ENCODE measurements at regions not wholly inside any gene's neighbourhood (a gene's known extent, or its start where the extent isn't known, plus 50 kb on each side); places are given as distances from the start of the nearest gene placed in this dataset.

GRCh38 chr13:42680748-42681147 is 100.6 kb upstream of the FAM216B start:
- H3K4me3 Mint-ChIP-seq (ENCODE audit: unreplicated experiment), result no peak overlapping the region
- H3K9me3 Mint-ChIP-seq (ENCODE audit: unreplicated experiment), result no peaks in the 10 kb centered on the region
- H3K36me3 Mint-ChIP-seq (ENCODE audit: low read depth, unreplicated experiment), result no peaks in the 10 kb centered on the region
- no peak for DNase-seq (ENCODE audit: low spot score)
- TF ChIP-seq, protein P1, sequence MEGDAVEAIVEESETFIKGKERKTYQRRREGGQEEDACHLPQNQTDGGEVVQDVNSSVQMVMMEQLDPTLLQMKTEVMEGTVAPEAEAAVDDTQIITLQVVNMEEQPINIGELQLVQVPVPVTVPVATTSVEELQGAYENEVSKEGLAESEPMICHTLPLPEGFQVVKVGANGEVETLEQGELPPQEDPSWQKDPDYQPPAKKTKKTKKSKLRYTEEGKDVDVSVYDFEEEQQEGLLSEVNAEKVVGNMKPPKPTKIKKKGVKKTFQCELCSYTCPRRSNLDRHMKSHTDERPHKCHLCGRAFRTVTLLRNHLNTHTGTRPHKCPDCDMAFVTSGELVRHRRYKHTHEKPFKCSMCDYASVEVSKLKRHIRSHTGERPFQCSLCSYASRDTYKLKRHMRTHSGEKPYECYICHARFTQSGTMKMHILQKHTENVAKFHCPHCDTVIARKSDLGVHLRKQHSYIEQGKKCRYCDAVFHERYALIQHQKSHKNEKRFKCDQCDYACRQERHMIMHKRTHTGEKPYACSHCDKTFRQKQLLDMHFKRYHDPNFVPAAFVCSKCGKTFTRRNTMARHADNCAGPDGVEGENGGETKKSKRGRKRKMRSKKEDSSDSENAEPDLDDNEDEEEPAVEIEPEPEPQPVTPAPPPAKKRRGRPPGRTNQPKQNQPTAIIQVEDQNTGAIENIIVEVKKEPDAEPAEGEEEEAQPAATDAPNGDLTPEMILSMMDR (IDR thresholded peaks at IDR 0.05; ENCODE audit: unreplicated experiment), result no peak
- H3K27ac Mint-ChIP-seq (ENCODE audit: unreplicated experiment), result no peak overlapping the region
- no peaks in the 10 kb centered on the region for H3K27me3 Mint-ChIP-seq (ENCODE audit: unreplicated experiment)
- H3K4me1 Mint-ChIP-seq (ENCODE audit: unreplicated experiment), result peaks cover 6% of the 10 kb centered on the region

DNA sequence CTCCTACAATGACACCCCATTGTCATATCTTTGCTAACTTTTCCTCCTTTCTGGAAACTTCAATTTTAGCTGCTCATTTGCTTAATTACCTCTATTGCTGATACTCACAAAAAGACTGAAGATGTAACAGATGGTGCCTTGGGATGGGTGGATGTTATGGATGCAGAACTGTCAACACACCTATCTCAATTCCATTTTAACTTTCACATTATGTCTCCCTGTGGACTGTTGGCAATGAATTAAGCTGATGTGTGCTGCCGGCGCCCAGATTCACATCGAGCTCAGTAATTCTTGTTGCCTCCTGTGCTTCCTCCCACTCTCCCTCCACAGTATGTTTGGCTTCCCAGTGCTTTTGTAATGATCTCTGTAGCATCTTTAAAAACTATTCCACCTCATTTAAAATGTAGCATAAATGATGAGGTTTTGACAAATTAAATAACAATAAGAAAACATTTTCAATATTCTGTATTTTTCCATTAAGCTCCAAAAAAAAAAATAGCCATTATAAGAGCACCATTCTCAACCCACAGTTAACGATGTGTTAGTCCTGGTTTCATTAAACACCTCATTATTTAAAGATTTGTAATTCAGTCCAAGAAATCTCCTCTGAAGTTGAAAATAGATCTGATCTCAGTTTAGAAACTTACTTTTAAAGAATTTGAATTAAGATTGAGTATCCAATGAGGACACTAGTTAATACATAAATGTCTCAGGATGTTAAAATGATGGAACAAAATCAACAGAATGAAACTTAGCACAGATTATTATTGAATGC is 99.9 kb upstream of the FAM216B start:
- TF ChIP-seq, protein P1 (IDR thresholded peaks at IDR 0.05; ENCODE audit: unreplicated experiment), result no peak
- H3K4me3 Mint-ChIP-seq (ENCODE audit: unreplicated experiment), result no peak overlapping the region
- no peaks in the 10 kb centered on the region for H3K9me3 Mint-ChIP-seq (ENCODE audit: unreplicated experiment)
- no peaks in the 10 kb centered on the region for H3K36me3 Mint-ChIP-seq (ENCODE audit: low read depth, unreplicated experiment)
- no peaks in the 10 kb centered on the region for H3K27me3 Mint-ChIP-seq (ENCODE audit: unreplicated experiment)
- no peak for DNase-seq (ENCODE audit: low spot score)
- no peak overlapping the region for H3K27ac Mint-ChIP-seq (ENCODE audit: unreplicated experiment)
- H3K4me1 Mint-ChIP-seq (ENCODE audit: unreplicated experiment), result peaks cover 6% of the 10 kb centered on the region

DNA sequence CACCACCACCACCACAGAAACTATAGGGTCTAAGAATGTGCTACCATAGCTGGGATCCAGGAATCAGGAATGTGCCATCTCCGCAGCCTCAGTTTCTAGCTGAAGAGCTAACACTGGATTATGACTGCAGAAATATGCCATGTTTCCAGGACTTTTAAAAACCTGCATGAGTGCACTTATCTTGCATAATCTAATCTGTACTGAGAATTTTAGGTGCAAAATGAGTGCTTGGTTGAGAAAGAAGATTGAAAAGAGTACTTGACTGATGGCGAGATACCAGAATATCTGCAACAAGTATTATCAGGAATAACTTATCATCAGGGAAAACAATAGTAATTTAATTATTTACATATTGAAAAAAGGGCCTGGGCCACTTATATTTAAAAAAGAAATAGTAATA is 97.2 kb upstream of the FAM216B start:
- TF ChIP-seq, protein P1 (IDR thresholded peaks at IDR 0.05; ENCODE audit: unreplicated experiment), result no peak
- no peaks in the 10 kb centered on the region for H3K36me3 Mint-ChIP-seq (ENCODE audit: low read depth, unreplicated experiment)
- no peak overlapping the region for H3K4me3 Mint-ChIP-seq (ENCODE audit: unreplicated experiment)
- DNase-seq (ENCODE audit: low spot score), result no peak
- no peaks in the 10 kb centered on the region for H3K9me3 Mint-ChIP-seq (ENCODE audit: unreplicated experiment)
- H3K27ac Mint-ChIP-seq (ENCODE audit: unreplicated experiment), result no peak overlapping the region
- H3K4me1 Mint-ChIP-seq (ENCODE audit: unreplicated experiment), result no peaks in the 10 kb centered on the region
- no peaks in the 10 kb centered on the region for H3K27me3 Mint-ChIP-seq (ENCODE audit: unreplicated experiment)

DNA sequence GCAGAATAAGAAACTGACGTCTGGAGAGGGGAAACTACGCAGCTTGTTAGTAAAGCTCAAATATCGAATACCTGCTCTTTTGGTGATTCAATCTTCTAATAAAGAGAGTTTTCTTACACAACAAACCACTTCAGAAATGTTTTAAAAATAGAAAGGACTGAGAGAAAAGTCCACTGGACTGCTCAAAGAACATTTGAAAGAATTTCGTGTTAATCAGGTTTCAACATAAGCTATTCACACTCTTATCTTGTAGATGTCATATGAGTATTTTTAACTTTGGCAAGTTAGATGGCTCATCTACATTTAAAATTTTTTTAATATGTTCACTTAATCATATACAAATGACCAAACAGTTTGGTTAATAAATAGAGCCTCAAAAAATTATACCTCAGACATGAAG is 95.6 kb upstream of the FAM216B start:
- Mint-ChIP-seq H3K4me3 (ENCODE audit: unreplicated experiment) (no peak overlapping the region), H3K36me3 (ENCODE audit: low read depth, unreplicated experiment) (no peaks in the 10 kb centered on the region), H3K27ac (ENCODE audit: unreplicated experiment) (no peak overlapping the region), H3K4me1 (ENCODE audit: unreplicated experiment) (no peaks in the 10 kb centered on the region), H3K9me3 (ENCODE audit: unreplicated experiment) (no peaks in the 10 kb centered on the region), H3K27me3 (ENCODE audit: unreplicated experiment) (no peaks in the 10 kb centered on the region)
- TF ChIP-seq, protein P1 (IDR thresholded peaks at IDR 0.05; ENCODE audit: unreplicated experiment), result no peak
- no peak for DNase-seq (ENCODE audit: low spot score)

DNA sequence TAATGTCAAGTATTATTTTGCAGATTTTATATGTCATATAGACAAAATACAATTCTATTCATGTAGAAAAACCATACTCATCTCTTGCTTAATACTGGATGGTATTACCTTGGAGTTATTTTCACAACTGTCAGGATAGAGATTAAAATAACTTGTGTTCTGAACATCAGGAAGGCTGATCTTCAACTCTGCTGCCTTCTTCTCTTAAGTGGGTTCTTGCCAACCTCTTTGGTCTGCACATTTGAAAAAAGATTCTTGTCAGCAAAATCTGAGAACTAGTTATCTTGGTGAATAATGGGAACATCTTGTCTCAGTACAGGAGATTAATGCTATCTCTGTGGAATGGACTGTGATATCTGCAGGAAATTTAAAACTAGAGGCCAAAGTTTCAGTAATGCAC is 95.2 kb upstream of the FAM216B start:
- no peak overlapping the region for H3K4me3 Mint-ChIP-seq (ENCODE audit: unreplicated experiment)
- TF ChIP-seq, protein P1 (IDR thresholded peaks at IDR 0.05; ENCODE audit: unreplicated experiment), result no peak
- no peak overlapping the region for H3K27ac Mint-ChIP-seq (ENCODE audit: unreplicated experiment)
- no peaks in the 10 kb centered on the region for H3K9me3 Mint-ChIP-seq (ENCODE audit: unreplicated experiment)
- DNase-seq (ENCODE audit: low spot score), result no peak
- no peaks in the 10 kb centered on the region for H3K36me3 Mint-ChIP-seq (ENCODE audit: low read depth, unreplicated experiment)
- no peaks in the 10 kb centered on the region for H3K4me1 Mint-ChIP-seq (ENCODE audit: unreplicated experiment)
- no peaks in the 10 kb centered on the region for H3K27me3 Mint-ChIP-seq (ENCODE audit: unreplicated experiment)
